ENCODE measurements at regions not wholly inside any gene's neighbourhood (a gene's known extent, or its start where the extent isn't known, plus 50 kb on each side); places are given as distances from the start of the nearest gene placed in this dataset.

GRCh38 chr4:11297201-11297600 lies 131.5 kb downstream of the HS3ST1 start:
- Histone ChIP-seq H3K27me3 (no peaks in the 10 kb centered on the region), H3K27ac (no peak overlapping the region), H3K4me1 (no peaks in the 10 kb centered on the region), H3K36me3 (no peaks in the 10 kb centered on the region), H3K9me3 (no peaks in the 10 kb centered on the region), H3K4me3 (no peak overlapping the region)
- DNase-seq = no peak
- TF ChIP-seq, protein P1, sequence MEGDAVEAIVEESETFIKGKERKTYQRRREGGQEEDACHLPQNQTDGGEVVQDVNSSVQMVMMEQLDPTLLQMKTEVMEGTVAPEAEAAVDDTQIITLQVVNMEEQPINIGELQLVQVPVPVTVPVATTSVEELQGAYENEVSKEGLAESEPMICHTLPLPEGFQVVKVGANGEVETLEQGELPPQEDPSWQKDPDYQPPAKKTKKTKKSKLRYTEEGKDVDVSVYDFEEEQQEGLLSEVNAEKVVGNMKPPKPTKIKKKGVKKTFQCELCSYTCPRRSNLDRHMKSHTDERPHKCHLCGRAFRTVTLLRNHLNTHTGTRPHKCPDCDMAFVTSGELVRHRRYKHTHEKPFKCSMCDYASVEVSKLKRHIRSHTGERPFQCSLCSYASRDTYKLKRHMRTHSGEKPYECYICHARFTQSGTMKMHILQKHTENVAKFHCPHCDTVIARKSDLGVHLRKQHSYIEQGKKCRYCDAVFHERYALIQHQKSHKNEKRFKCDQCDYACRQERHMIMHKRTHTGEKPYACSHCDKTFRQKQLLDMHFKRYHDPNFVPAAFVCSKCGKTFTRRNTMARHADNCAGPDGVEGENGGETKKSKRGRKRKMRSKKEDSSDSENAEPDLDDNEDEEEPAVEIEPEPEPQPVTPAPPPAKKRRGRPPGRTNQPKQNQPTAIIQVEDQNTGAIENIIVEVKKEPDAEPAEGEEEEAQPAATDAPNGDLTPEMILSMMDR (IDR thresholded peaks at IDR 0.05) = no peak
- no peak for TF ChIP-seq POLR2A (IDR thresholded peaks at IDR 0.05)

DNA sequence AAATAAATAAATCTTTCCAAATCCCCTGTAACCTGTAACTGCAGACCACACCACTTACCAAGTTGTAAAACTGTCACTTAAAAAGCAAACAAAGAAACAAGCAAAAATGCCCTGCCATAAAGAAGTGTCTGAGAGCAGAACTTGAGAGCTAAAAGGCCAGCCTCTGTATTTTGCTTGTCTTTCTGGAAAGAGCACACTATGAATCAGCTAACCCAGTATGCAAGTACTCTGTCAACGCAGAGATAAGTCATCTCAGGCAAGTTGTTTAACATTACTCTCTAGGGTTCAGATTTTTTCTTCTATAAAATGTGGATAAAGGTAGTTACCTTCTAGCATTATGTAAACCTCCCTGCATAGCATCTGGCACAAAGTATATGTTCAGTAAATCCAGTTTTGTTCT lies 134.8 kb downstream of the HS3ST1 start:
- DNase-seq = no peak

GRCh38 chr4:11287055-11287454 lies 141.6 kb downstream of the HS3ST1 start:
- DNase-seq = no peak
- H3K27ac ChIP-seq = no peak overlapping the region
- TF ChIP-seq, protein P1 (IDR thresholded peaks at IDR 0.05) = no peak
- no peak for TF ChIP-seq POLR2A (IDR thresholded peaks at IDR 0.05)
- H3K36me3 ChIP-seq = no peaks in the 10 kb centered on the region
- H3K27me3 ChIP-seq = no peaks in the 10 kb centered on the region
- no peaks in the 10 kb centered on the region for H3K4me1 ChIP-seq
- H3K4me3 ChIP-seq = no peak overlapping the region
- peaks cover 0 to 5% (median 0%) of the 10 kb centered on the region in 4 donors for H3K9me3 ChIP-seq

More for the DNA sequence above, 134.8 kb downstream of the HS3ST1 start:
- H3K27ac ChIP-seq = no peak overlapping the region
- no peaks in the 10 kb centered on the region for H3K9me3 ChIP-seq
- H3K4me1 ChIP-seq = no peaks in the 10 kb centered on the region
- no peaks in the 10 kb centered on the region for H3K27me3 ChIP-seq
- H3K4me3 ChIP-seq = no peak overlapping the region
- no peaks in the 10 kb centered on the region for H3K36me3 ChIP-seq
- TF ChIP-seq, protein P1 (IDR thresholded peaks at IDR 0.05) = no peak
- no peak for TF ChIP-seq POLR2A (IDR thresholded peaks at IDR 0.05)

DNA sequence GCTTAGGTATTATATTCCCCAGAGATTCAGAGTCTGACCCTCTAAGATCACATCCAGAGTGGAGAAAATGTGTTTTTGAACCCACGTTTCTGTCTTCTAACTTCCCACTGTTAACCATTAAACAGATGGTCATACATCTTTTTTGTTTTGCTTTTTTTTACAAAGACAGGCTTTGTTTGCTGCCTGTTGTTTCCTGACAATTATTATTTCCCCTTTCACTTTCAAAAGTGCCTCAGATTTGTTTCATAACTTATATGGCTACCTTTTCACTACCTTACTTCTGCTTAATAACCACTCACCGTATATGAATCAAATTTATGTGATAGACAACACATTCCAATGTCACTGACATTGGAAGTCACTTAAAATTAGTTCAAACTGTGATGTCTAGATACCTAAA lies 142.2 kb downstream of the HS3ST1 start:
- TF ChIP-seq, protein P1 (IDR thresholded peaks at IDR 0.05) = no peak
- no peak for TF ChIP-seq POLR2A (IDR thresholded peaks at IDR 0.05)
- no peaks in the 10 kb centered on the region for H3K4me1 ChIP-seq
- DNase-seq = no peak
- H3K27me3 ChIP-seq = no peaks in the 10 kb centered on the region
- H3K9me3 ChIP-seq = peaks cover 0 to 5% (median 0%) of the 10 kb centered on the region in 4 donors
- no peak overlapping the region for H3K4me3 ChIP-seq
- no peaks in the 10 kb centered on the region for H3K36me3 ChIP-seq
- H3K27ac ChIP-seq = no peak overlapping the region

- Histone ChIP-seq H3K4me1 (no peaks in the 10 kb centered on the region), H3K4me3 (no peak overlapping the region), H3K27me3 (no peaks in the 10 kb centered on the region), H3K36me3 (no peaks in the 10 kb centered on the region), H3K27ac (no peak overlapping the region), H3K9me3 (peaks cover 0 to 5% (median 0%) of the 10 kb centered on the region in 4 donors)
- DNase-seq = no peak
- no peak for TF ChIP-seq POLR2A (IDR thresholded peaks at IDR 0.05)
- TF ChIP-seq, protein P1 (IDR thresholded peaks at IDR 0.05) = no peak
Measured at GRCh38 chr4:11281720-11282119, 147.0 kb downstream of the HS3ST1 start.

- no peaks in the 10 kb centered on the region for H3K4me1 ChIP-seq
- no peak for TF ChIP-seq POLR2A (IDR thresholded peaks at IDR 0.05)
- TF ChIP-seq, protein P1 (IDR thresholded peaks at IDR 0.05) = no peak
- no peaks in the 10 kb centered on the region for H3K9me3 ChIP-seq
- no peak overlapping the region for H3K27ac ChIP-seq
- no peaks in the 10 kb centered on the region for H3K36me3 ChIP-seq
- no peak overlapping the region for H3K4me3 ChIP-seq
- H3K27me3 ChIP-seq = no peaks in the 10 kb centered on the region
- peak in 2 of 3 donors; percentile 60 to 62 for DNase-seq
Measured at GRCh38 chr4:11271263-11271662, 157.4 kb downstream of the HS3ST1 start.
